DND-41 (cell line): ENCODE measurements at regions not wholly inside any gene's neighbourhood (a gene's known extent, or its start where the extent isn't known, plus 50 kb on each side); places are given as distances from the start of the nearest gene placed in this dataset.

ENCODE experiments used
- ATAC-seq: fragments of 200-7000 bp; cut with Tn5 transposase; 3 replicates; pipeline ENCODE4 v1.9.1; 2021; ENCODE audit warnings: low read depth; ENCODE audit not compliant: insufficient read depth
- DNase-seq: peaks from one replicate; pipeline ENCODE4 v3.0.0-alpha.2; 2020
- H2AFZ ChIP-seq: 2 replicates; pipeline ENCODE4 v1.6.0; 2012; ENCODE audit warnings: low read depth, low read length
- H3K27ac ChIP-seq: 2 replicates; pipeline ENCODE4 v1.5.1; 2012; ENCODE audit warnings: low read length, inconsistent platforms
- H3K27me3 ChIP-seq: fragments of 200-600 bp; sonication (generic); 2 replicates; pipeline ENCODE4 v1.6.0; 2012; ENCODE audit warnings: low read length, mild to moderate bottlenecking, inconsistent platforms; ENCODE audit not compliant: insufficient read depth, poor library complexity
- H3K36me3 ChIP-seq: 2 replicates; pipeline ENCODE4 v1.5.1; 2012; ENCODE audit warnings: low read length, inconsistent platforms; ENCODE audit not compliant: insufficient read depth
- H3K4me1 ChIP-seq: 2 replicates; pipeline ENCODE4 v1.5.1; 2012; ENCODE audit warnings: mild to moderate bottlenecking, low read length; ENCODE audit not compliant: insufficient read depth
- H3K4me2 ChIP-seq: 2 replicates; pipeline ENCODE4 v1.6.0; 2012; ENCODE audit warnings: mild to moderate bottlenecking, moderate library complexity, low read length, inconsistent platforms; ENCODE audit not compliant: insufficient read depth
- H3K4me3 ChIP-seq, 2 experiments: fragments of 200-600 bp in 1 of 2; shearing (Covaris generic) in 1 of 2; 2 replicates each; pipeline ENCODE4 v1.5.1; 2012 to 2016; ENCODE audit warnings: inconsistent platforms in 2 of 2, low read length in 2 of 2, mild to moderate bottlenecking in 2 of 2, low read depth in 1 of 2, moderate library complexity in 1 of 2
- H3K79me2 ChIP-seq: 2 replicates; pipeline ENCODE4 v1.6.0; 2012; ENCODE audit warnings: low read length, inconsistent platforms; ENCODE audit not compliant: insufficient read depth
- H3K9ac ChIP-seq: 2 replicates; pipeline ENCODE4 v1.6.0; 2012; ENCODE audit warnings: low read depth, mild to moderate bottlenecking, inconsistent platforms, low read length, moderate library complexity
- H3K9me3 ChIP-seq: 2 replicates; pipeline ENCODE4 v1.5.1; 2012; ENCODE audit warnings: low read length, moderate library complexity, mild to moderate bottlenecking, inconsistent platforms; ENCODE audit not compliant: insufficient read depth, severe bottlenecking
- H4K20me1 ChIP-seq: 2 replicates; pipeline ENCODE4 v1.6.0; 2012; ENCODE audit warnings: low read length; ENCODE audit not compliant: insufficient read depth
- CTCF ChIP-seq: IDR thresholded peaks from 2 replicates; pipeline ENCODE4 v1.5.1; 2012; ENCODE audit warnings: borderline replicate concordance, low read length, moderate library complexity, mild to moderate bottlenecking; ENCODE audit not compliant: poor library complexity, severe bottlenecking; ENCODE audit errors: extremely low read depth
- EZH2 ChIP-seq: IDR thresholded peaks from 3 replicates; pipeline ENCODE4 v1.6.1; 2012; ENCODE audit warnings: borderline replicate concordance, low read depth, mild to moderate bottlenecking, moderate library complexity, low read length, inconsistent platforms; ENCODE audit not compliant: severe bottlenecking

DNA sequence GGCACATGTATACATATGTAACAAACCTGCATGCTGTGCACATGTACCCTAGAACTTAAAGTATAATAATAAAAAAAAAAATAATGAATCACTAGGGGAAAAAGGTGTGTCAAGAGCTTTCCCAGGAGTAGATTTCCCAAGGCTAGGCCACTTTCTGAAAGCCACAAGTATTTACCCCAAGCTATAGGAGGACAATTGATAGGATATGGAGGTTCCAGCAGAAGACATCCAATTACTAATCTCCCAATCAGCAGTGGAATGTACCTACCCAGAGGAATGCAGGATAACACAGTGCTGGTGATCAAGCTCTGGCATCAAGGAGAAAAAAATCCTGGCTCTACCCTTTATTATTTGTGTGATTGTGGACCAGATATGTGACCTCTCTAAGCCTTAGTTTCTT lies 562.7 kb downstream of the RFPL4B start:
- H3K9me3 ChIP-seq = no peaks in the 10 kb centered on the region
- no peak for DNase-seq

DNA sequence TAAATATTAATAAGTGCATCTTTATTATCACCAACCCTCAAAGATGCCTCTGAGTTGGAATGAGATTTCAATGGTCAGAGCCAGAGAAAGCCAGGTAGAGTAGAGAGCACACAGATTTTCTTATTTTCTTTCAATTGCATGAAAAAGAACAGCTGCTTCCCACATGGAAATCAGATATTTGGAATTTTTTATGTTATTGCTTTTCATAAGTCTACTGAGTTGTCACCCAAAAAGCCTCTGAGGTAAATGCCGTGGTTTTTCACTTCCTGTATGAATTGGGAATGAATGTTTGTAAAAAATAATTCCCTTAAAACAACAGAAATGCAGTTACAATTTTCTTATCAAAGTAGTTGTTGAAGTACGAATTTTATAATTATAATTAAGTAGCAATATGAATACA lies 563.1 kb downstream of the RFPL4B start:
- Histone ChIP-seq H2AFZ (no peak overlapping the region), H3K36me3 (no peaks in the 10 kb centered on the region), H3K9me3 (no peaks in the 10 kb centered on the region), H3K4me2 (no peak overlapping the region), H3K27ac (no peak overlapping the region), H4K20me1 (no peaks in the 10 kb centered on the region), H3K4me1 (no peaks in the 10 kb centered on the region), H3K4me3 (no peak overlapping the region), H3K27me3 (no peaks in the 10 kb centered on the region), H3K79me2 (no peaks in the 10 kb centered on the region), H3K9ac (no peak overlapping the region)
- TF ChIP-seq CTCF = no peak
- no peak for ATAC-seq
- no peak for DNase-seq

More for the DNA sequence above, 562.7 kb downstream of the RFPL4B start:
- no peaks in the 10 kb centered on the region for H3K79me2 ChIP-seq
- no peaks in the 10 kb centered on the region for H3K36me3 ChIP-seq
- no peak overlapping the region for H3K4me3 ChIP-seq
- no peaks in the 10 kb centered on the region for H4K20me1 ChIP-seq
- TF ChIP-seq EZH2 = no peak
- TF ChIP-seq CTCF = no peak
- no peaks in the 10 kb centered on the region for H3K4me1 ChIP-seq
- H3K27me3 ChIP-seq = no peaks in the 10 kb centered on the region
- H3K27ac ChIP-seq = no peak overlapping the region
- ATAC-seq = no peak
- H3K9ac ChIP-seq = no peak overlapping the region
- no peak overlapping the region for H2AFZ ChIP-seq
- H3K4me2 ChIP-seq = no peak overlapping the region

GRCh38 chr6:112911959-112912358 lies 564.8 kb downstream of the RFPL4B start:
- H3K27ac ChIP-seq = no peak overlapping the region
- H3K4me1 ChIP-seq = no peaks in the 10 kb centered on the region
- ATAC-seq = no peak
- H4K20me1 ChIP-seq = no peaks in the 10 kb centered on the region
- H3K9ac ChIP-seq = no peak overlapping the region
- H3K36me3 ChIP-seq = no peaks in the 10 kb centered on the region
- H2AFZ ChIP-seq = no peak overlapping the region
- DNase-seq = no peak
- H3K27me3 ChIP-seq = no peaks in the 10 kb centered on the region
- H3K9me3 ChIP-seq = no peaks in the 10 kb centered on the region
- H3K4me2 ChIP-seq = no peak overlapping the region
- H3K79me2 ChIP-seq = no peaks in the 10 kb centered on the region
- no peak overlapping the region for H3K4me3 ChIP-seq
- TF ChIP-seq EZH2 = no peak
- no peak for TF ChIP-seq CTCF
